HFFc6 (cell line): ENCODE measurements at regions not wholly inside any gene's neighbourhood (a gene's known extent, or its start where the extent isn't known, plus 50 kb on each side); places are given as distances from the start of the nearest gene placed in this dataset.

Experiments used
- DNase-seq: peaks from one replicate; pipeline ENCODE4 v3.0.0-alpha.2; 2018
- H3K27ac Mint-ChIP-seq: 2 replicates; pipeline ENCODE4 v1.8.0; 2020; ENCODE audit warnings: mild to moderate bottlenecking, mixed read lengths
- H3K27me3 Mint-ChIP-seq: 2 replicates; pipeline ENCODE4 v1.8.0; 2021; ENCODE audit warnings: mild to moderate bottlenecking, moderate library complexity, mixed read lengths; ENCODE audit not compliant: insufficient read depth
- H3K36me3 Mint-ChIP-seq: 2 replicates; pipeline ENCODE4 v1.8.0; 2021; ENCODE audit warnings: low read depth, mixed read lengths
- H3K4me1 Mint-ChIP-seq: 2 replicates; pipeline ENCODE4 v1.8.0; 2020; ENCODE audit warnings: low read depth, mixed read lengths
- H3K4me3 Mint-ChIP-seq: 2 replicates; pipeline ENCODE4 v1.8.0; 2020; ENCODE audit warnings: mild to moderate bottlenecking, moderate library complexity, mixed read lengths
- H3K9me3 Mint-ChIP-seq: 2 replicates; pipeline ENCODE4 v1.8.0; 2020; ENCODE audit warnings: mild to moderate bottlenecking, mixed read lengths
- CTCF ChIP-seq: fragments of 200-600 bp; sonication (generic); IDR thresholded peaks from 2 replicates; pipeline ENCODE4 v1.5.0; 2021; ENCODE audit warnings: antibody characterized with exemption, mild to moderate bottlenecking

- no peak for DNase-seq
- Mint-ChIP-seq H3K4me3 (no peak overlapping the region), H3K27me3 (peaks cover 2% of the 10 kb centered on the region; the same call in 1 of the 2 replicates), H3K36me3 (no peaks in the 10 kb centered on the region), H3K9me3 (no peaks in the 10 kb centered on the region), H3K4me1 (no peaks in the 10 kb centered on the region), H3K27ac (no peak overlapping the region)
- TF ChIP-seq CTCF = no peak
Observed at GRCh38 chr2:82893190-82893589, 1565.9 kb downstream of the SUCLG1 start.

DNA sequence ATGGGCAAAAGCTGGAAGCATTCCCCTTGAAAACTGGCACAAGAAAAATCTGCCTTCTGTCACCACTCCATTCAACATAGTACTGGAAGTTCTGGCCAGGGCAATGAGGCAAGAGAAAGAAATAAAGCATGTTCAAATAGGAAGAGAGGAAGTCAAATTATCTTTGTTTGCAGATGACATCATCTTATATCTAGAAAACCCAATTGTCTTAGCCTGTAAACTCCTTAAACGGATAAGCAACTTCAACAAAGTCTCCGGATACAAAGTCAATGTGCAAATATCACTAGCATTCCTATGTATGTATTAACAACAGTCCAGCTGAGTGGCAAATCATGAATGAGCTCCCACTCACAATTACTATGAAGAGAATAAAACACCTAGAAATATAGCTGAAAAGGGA is 1579.3 kb downstream of the SUCLG1 start:
- H3K9me3 Mint-ChIP-seq = no peaks in the 10 kb centered on the region
- no peak for DNase-seq
- TF ChIP-seq CTCF = no peak
- H3K36me3 Mint-ChIP-seq = no peaks in the 10 kb centered on the region
- no peaks in the 10 kb centered on the region for H3K4me1 Mint-ChIP-seq
- no peaks in the 10 kb centered on the region; the same call in 1 of the 2 replicates for H3K27me3 Mint-ChIP-seq
- H3K4me3 Mint-ChIP-seq = no peak overlapping the region
- H3K27ac Mint-ChIP-seq = no peak overlapping the region

DNA sequence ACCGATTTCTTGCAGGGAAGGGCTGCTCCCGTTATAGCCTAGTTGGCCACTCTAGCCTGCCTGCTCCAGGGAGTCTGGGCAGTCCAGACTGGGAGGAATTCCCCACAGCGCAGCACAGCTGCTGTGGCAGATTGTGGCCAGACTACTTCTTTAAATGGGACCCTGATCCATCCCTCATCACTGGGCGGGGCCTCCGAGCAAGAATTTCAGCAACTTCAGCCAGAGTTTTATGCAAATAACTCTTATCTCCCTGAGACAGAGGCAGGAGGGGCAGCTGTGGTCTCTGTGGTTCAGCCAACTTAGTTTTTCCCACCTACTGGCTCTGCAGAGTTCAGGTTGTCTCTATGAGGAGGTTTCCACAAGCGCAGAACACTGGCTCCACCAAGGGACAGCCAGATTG is 1583.2 kb downstream of the SUCLG1 start:
- no peaks in the 10 kb centered on the region for H3K9me3 Mint-ChIP-seq
- no peak for TF ChIP-seq CTCF
- no peaks in the 10 kb centered on the region for H3K4me1 Mint-ChIP-seq
- H3K4me3 Mint-ChIP-seq = no peak overlapping the region
- no peak for DNase-seq
- no peak overlapping the region for H3K27ac Mint-ChIP-seq
- no peaks in the 10 kb centered on the region for H3K36me3 Mint-ChIP-seq
- H3K27me3 Mint-ChIP-seq = no peaks in the 10 kb centered on the region; the same call in 1 of the 2 replicates

DNA sequence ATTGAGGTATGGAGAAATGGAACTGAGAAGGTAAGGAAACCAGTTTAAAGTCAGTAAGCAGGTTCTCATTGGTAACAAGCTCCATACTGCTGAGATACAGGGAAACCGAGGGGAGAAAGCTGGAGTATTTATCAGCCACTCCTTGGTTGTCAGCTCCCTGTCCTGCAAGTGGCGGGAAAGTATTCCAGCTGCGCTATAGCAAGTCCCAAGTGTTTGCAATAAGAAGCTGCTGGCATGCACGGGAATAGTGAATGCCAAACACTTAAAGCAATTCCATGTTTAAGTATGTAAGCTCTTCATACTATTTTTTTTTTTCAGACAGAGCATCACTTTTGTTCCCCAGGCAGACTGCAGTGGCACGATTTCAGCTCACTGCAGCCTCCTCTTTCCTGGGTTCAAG is 1601.1 kb downstream of the SUCLG1 start:
- DNase-seq = no peak
- Mint-ChIP-seq H3K9me3 (no peaks in the 10 kb centered on the region), H3K27me3 (peaks cover 2% of the 10 kb centered on the region), H3K4me3 (no peak overlapping the region), H3K4me1 (no peaks in the 10 kb centered on the region), H3K27ac (no peak overlapping the region), H3K36me3 (no peaks in the 10 kb centered on the region)
- no peak for TF ChIP-seq CTCF

DNA sequence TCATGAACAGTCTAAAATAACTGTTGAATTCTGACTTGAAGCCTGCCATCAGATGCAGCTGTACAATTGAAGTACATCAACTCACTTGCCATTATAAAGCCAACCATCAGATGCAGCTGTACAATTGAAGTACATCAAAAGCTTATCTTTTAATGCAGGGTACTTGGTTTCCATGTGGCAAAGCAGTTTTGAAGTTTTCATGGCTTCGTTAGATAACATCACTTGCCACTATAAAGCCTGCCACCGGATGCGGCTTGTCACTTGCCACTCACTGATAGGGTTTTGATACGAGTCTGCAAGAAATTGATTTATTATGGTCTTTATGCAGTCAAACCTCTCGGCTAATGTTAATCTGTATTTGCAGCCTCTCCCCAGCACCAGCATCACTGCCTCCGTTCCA is 1605.8 kb downstream of the SUCLG1 start:
- H3K4me3 Mint-ChIP-seq = no peak overlapping the region
- no peak for TF ChIP-seq CTCF
- H3K36me3 Mint-ChIP-seq = no peaks in the 10 kb centered on the region
- H3K4me1 Mint-ChIP-seq = no peaks in the 10 kb centered on the region
- no peak for DNase-seq
- H3K27ac Mint-ChIP-seq = no peak overlapping the region
- no peaks in the 10 kb centered on the region for H3K9me3 Mint-ChIP-seq
- peaks cover 7% of the 10 kb centered on the region for H3K27me3 Mint-ChIP-seq

GRCh38 chr2:82852787-82853186 is 1606.3 kb downstream of the SUCLG1 start:
- H3K9me3 Mint-ChIP-seq = no peaks in the 10 kb centered on the region
- no peak overlapping the region for H3K27ac Mint-ChIP-seq
- H3K4me1 Mint-ChIP-seq = no peaks in the 10 kb centered on the region
- H3K4me3 Mint-ChIP-seq = no peak overlapping the region
- H3K36me3 Mint-ChIP-seq = no peaks in the 10 kb centered on the region
- TF ChIP-seq CTCF = no peak
- H3K27me3 Mint-ChIP-seq = peaks cover 7% of the 10 kb centered on the region
- DNase-seq = no peak
